ENCODE measurements at regions not wholly inside any gene's neighbourhood (a gene's known extent, or its start where the extent isn't known, plus 50 kb on each side); places are given as distances from the start of the nearest gene placed in this dataset.

- Histone ChIP-seq H3K9me3 (replicated peaks; ENCODE audit: control insufficient read depth, insufficient read depth, low read length) (no peaks in the 10 kb centered on the region), H3K27ac (ENCODE audit: control insufficient read depth, insufficient read depth) (no peak overlapping the region), H3K4me1 (ENCODE audit: control insufficient read depth, insufficient read depth, low read length) (no peaks in the 10 kb centered on the region), H3K27me3 (replicated peaks in 1 of 2; ENCODE audit: control insufficient read depth in 2 of 2, insufficient read depth in 2 of 2, low read length in 1 of 2) (no peaks in the 10 kb centered on the region), H4K20me1 (ENCODE audit: control insufficient read depth, insufficient read depth) (no peaks in the 10 kb centered on the region), H3K36me3 (ENCODE audit: control insufficient read depth in 2 of 2, insufficient read depth in 2 of 2, low read length in 1 of 2) (no peaks in the 10 kb centered on the region), H2AFZ (ENCODE audit: control insufficient read depth, low read depth, low read length) (no peak overlapping the region), H3K4me3 (no peak overlapping the region), H3K79me2 (ENCODE audit: control insufficient read depth, insufficient read depth, low read length) (no peaks in the 10 kb centered on the region), H3K9ac (ENCODE audit: control insufficient read depth, insufficient read depth, low read length) (no peak overlapping the region), H3K4me2 (ENCODE audit: control insufficient read depth, insufficient read depth) (no peak overlapping the region)
- CTCF ChIA-PET, result interaction anchor here (1.4 to 2.1 kb wide), 4 partner anchors 10 to 70 kb away, joined by 4 to 10 read pairs (median 5); no protein-coding TSS in a partner anchor
- in situ Hi-C loops (cut with MboI), result no loop called here
- DNase-seq (ENCODE audit: low read depth, low spot score) (no peak), ATAC-seq (no peak), FAIRE-seq (no peak)
- RAD21 ChIA-PET (ENCODE audit: unreplicated experiment), result interaction anchor here (1.2 kb wide), 1 partner anchor 31 kb away, joined by 3 read pairs; no protein-coding TSS in a partner anchor
- BruUV-seq (replicated peaks), result no TSS peak
- 0% methylated on average over 1 of the region's 1 CpG for WGBS (ENCODE audit: insufficient coverage, insufficient replicate concordance, low lambda C conversion rate, missing lambda C conversion rate)
- SMC1A ChIA-PET (ENCODE audit: uncharacterized antibody, unreplicated experiment), result interaction anchor here (4.9 kb wide), 1 partner anchor 15 kb away, joined by 26 read pairs; no protein-coding TSS in a partner anchor
- POLR2A ChIA-PET, result no interaction called here
- TF ChIP-seq ZBTB4 (CRISPR knock-in tag; IDR thresholded peaks at IDR 0.05) (no peak), CTCF (IDR thresholded peaks at IDR 0.05 in 2 of 3, conservative IDR thresholded peaks at IDR 0.05 in 1 of 3; ENCODE audit: control insufficient read depth in 2 of 3, extremely low read depth in 1 of 3, insufficient read depth in 1 of 3, low read depth in 3 of 3, low read length in 3 of 3) (no peak), NFIC (IDR thresholded peaks at IDR 0.05; ENCODE audit: low read depth, low read length) (no peak), TCF12 (IDR thresholded peaks at IDR 0.05; ENCODE audit: low read depth, low read length) (no peak), IRF5 (IDR thresholded peaks at IDR 0.05; ENCODE audit: borderline replicate concordance) (no peak), HDAC6 (IDR thresholded peaks at IDR 0.05; ENCODE audit: unreplicated experiment) (no peak)
- intact Hi-C loops (cut with micrococcal nuclease; ENCODE audit: unreplicated experiment), result no loop called here
Observed at GRCh38 chr14:30340495-30340894, 218.5 kb upstream of the G2E3 start.

Measured in GM12878 (cell line).